ENCODE measurements at regions not wholly inside any gene's neighbourhood (a gene's known extent, or its start where the extent isn't known, plus 50 kb on each side); places are given as distances from the start of the nearest gene placed in this dataset.

DNA sequence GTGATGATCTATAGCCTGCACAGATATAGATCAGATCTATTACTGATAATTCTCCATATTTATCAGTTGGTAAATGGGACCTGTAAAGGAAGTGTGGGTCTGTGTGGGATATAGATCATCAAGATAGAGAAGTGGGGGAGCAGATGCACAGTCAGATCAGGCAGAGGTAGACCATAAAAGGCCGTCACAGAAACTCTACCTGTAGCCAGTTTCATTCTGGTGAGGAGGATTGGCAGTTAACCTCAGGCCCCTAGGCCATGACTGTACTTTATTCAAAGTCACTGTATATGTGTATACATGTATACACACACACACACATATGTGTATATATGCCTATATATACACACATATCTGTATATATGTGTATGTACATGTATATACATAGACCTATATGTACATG is 69.1 kb downstream of the ADM start:
- H4K20me1 ChIP-seq (ENCODE audit: control insufficient read depth, insufficient read depth, low read depth, low read length) = no peaks in the 10 kb centered on the region
- H3K27ac ChIP-seq (ENCODE audit: low read depth, low read length) = no peak overlapping the region
- no peak overlapping the region for H3K4me2 ChIP-seq (ENCODE audit: low read length)

GRCh38 chr11:10374386-10374785 is 69.5 kb downstream of the ADM start:
- Histone ChIP-seq H3K4me2 (ENCODE audit: low read length) (no peak overlapping the region), H3K4me1 (ENCODE audit: control insufficient read depth, low read length) (no peaks in the 10 kb centered on the region), H3K9me3 (ENCODE audit: control insufficient read depth, insufficient read depth, low read length) (no peaks in the 10 kb centered on the region), H3K36me3 (ENCODE audit: control insufficient read depth, low read length) (no peaks in the 10 kb centered on the region), H3K27ac (ENCODE audit: low read depth, low read length) (no peak overlapping the region), H3K27me3 (ENCODE audit: control insufficient read depth, low read length) (peaks cover 13% of the 10 kb centered on the region; the same call in 1 of the 2 replicates), H3K4me3 (ENCODE audit: low read length) (no peak overlapping the region), H3F3A (ENCODE audit: control insufficient read depth, insufficient read depth) (no peaks in the 10 kb centered on the region), H3K79me2 (ENCODE audit: control insufficient read depth, low read length) (no peaks in the 10 kb centered on the region), H3K9me2 (replicated peaks; ENCODE audit: control insufficient read depth, low read length) (no peaks in the 10 kb centered on the region), H4K20me1 (ENCODE audit: control insufficient read depth, insufficient read depth, low read depth, low read length) (no peaks in the 10 kb centered on the region)
- TF ChIP-seq, protein P1, sequence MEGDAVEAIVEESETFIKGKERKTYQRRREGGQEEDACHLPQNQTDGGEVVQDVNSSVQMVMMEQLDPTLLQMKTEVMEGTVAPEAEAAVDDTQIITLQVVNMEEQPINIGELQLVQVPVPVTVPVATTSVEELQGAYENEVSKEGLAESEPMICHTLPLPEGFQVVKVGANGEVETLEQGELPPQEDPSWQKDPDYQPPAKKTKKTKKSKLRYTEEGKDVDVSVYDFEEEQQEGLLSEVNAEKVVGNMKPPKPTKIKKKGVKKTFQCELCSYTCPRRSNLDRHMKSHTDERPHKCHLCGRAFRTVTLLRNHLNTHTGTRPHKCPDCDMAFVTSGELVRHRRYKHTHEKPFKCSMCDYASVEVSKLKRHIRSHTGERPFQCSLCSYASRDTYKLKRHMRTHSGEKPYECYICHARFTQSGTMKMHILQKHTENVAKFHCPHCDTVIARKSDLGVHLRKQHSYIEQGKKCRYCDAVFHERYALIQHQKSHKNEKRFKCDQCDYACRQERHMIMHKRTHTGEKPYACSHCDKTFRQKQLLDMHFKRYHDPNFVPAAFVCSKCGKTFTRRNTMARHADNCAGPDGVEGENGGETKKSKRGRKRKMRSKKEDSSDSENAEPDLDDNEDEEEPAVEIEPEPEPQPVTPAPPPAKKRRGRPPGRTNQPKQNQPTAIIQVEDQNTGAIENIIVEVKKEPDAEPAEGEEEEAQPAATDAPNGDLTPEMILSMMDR (IDR thresholded peaks at IDR 0.05; ENCODE audit: low read depth, low read length, poor library complexity, severe bottlenecking) = no peak
- no peak for TF ChIP-seq EZH2phosphoT487 (IDR thresholded peaks at IDR 0.05; ENCODE audit: borderline replicate concordance, low read length)

More for the DNA sequence above, 69.1 kb downstream of the ADM start:
- Histone ChIP-seq H3K27me3 (ENCODE audit: control insufficient read depth, low read length) (peaks cover 13% of the 10 kb centered on the region; the same call in 1 of the 2 replicates), H3K4me3 (ENCODE audit: low read length) (no peak overlapping the region), H3K9me2 (replicated peaks; ENCODE audit: control insufficient read depth, low read length) (no peaks in the 10 kb centered on the region), H3F3A (ENCODE audit: control insufficient read depth, insufficient read depth) (no peaks in the 10 kb centered on the region), H3K79me2 (ENCODE audit: control insufficient read depth, low read length) (no peaks in the 10 kb centered on the region), H3K36me3 (ENCODE audit: control insufficient read depth, low read length) (no peaks in the 10 kb centered on the region), H3K9me3 (ENCODE audit: control insufficient read depth, insufficient read depth, low read length) (no peaks in the 10 kb centered on the region), H3K4me1 (ENCODE audit: control insufficient read depth, low read length) (no peaks in the 10 kb centered on the region)
- TF ChIP-seq, protein P1 (IDR thresholded peaks at IDR 0.05; ENCODE audit: low read depth, low read length, poor library complexity, severe bottlenecking) = no peak
- TF ChIP-seq EZH2phosphoT487 (IDR thresholded peaks at IDR 0.05; ENCODE audit: borderline replicate concordance, low read length) = no peak

GRCh38 chr11:10375280-10375971 is 70.6 kb downstream of the ADM start:
- Histone ChIP-seq H3K4me1 (ENCODE audit: control insufficient read depth, low read length) (no peaks in the 10 kb centered on the region), H3K36me3 (ENCODE audit: control insufficient read depth, low read length) (no peaks in the 10 kb centered on the region), H3K4me3 (ENCODE audit: low read length) (no peak overlapping the region), H3K79me2 (ENCODE audit: control insufficient read depth, low read length) (no peaks in the 10 kb centered on the region), H4K20me1 (ENCODE audit: control insufficient read depth, insufficient read depth, low read depth, low read length) (no peaks in the 10 kb centered on the region), H3K27me3 (ENCODE audit: control insufficient read depth, low read length) (peaks cover 13% of the 10 kb centered on the region; the same call in 1 of the 2 replicates), H3K9me3 (ENCODE audit: control insufficient read depth, insufficient read depth, low read length) (no peaks in the 10 kb centered on the region), H3K27ac (ENCODE audit: low read depth, low read length) (no peak overlapping the region), H3K4me2 (ENCODE audit: low read length) (no peak overlapping the region), H3F3A (ENCODE audit: control insufficient read depth, insufficient read depth) (no peaks in the 10 kb centered on the region), H3K9me2 (replicated peaks; ENCODE audit: control insufficient read depth, low read length) (no peaks in the 10 kb centered on the region)
- no peak for TF ChIP-seq EZH2phosphoT487 (IDR thresholded peaks at IDR 0.05; ENCODE audit: borderline replicate concordance, low read length)
- TF ChIP-seq, protein P1 (IDR thresholded peaks at IDR 0.05; ENCODE audit: low read depth, low read length, poor library complexity, severe bottlenecking) = no peak
